Putamen (tissue), 1 donor: ENCODE measurements at regions not wholly inside any gene's neighbourhood (a gene's known extent, or its start where the extent isn't known, plus 50 kb on each side); places are given as distances from the start of the nearest gene placed in this dataset.

ENCODE experiments used
- DNase-seq: peaks from one replicate; pipeline ENCODE4 v3.0.0-alpha.2; 2016; ENCODE audit warnings: low spot score

GRCh38 chr22:34913826-34914225 is 152.1 kb upstream of the ISX start:
- DNase-seq: no peak

- no peak for DNase-seq
These were observed 151.1 kb upstream of the ISX start for GRCh38 chr22:34914846-34915245.

DNA sequence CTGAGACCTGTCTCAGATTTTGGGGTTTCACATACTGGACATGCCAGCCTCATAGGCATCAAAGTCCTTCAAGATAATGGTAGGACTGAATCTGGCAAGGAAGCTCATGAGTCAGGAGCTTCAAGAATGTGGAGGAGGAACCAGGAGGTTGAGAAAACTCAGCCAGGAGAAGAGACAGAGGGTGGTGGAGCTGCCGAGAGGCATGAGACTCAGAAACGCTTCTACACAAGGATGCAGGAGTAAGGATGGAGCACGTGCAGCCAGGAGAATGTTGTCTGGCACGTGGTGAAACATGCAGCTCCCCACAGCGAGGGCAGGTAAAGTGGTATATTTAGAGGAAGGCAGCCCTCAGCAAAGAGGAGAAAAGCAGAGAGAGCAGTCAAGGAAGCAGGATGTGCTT is 148.7 kb upstream of the ISX start:
- no peak for DNase-seq

DNA sequence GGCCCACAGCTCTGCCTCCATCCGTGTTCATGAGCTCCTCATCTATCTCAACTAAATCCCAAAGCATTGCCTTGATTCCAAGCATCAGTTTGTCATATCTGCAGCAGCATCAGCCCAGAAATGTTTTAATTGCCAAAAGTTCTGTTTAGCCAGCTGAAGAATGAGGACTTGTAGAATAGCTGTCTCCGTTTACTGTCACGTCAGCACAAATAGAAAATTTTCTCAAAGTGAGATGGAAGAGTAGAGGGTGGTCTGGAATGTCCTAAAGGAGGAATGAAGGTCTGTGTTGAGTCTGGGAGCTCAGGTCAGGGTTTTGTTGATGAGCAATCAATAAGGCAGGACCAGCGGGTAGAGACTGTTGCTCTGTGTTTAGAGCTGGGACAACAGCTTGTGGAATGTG is 134.9 kb upstream of the ISX start:
- no peak for DNase-seq

GRCh38 chr22:34934261-34934660 is 131.7 kb upstream of the ISX start:
- no peak for DNase-seq

- DNase-seq: no peak
These were observed 122.1 kb upstream of the ISX start for GRCh38 chr22:34943830-34944229.

- no peak for DNase-seq
These were observed 119.5 kb upstream of the ISX start for GRCh38 chr22:34946339-34946985.

- no peak for DNase-seq
These were observed 115.5 kb upstream of the ISX start for GRCh38 chr22:34950489-34950888.

GRCh38 chr22:34951212-34951611 is 114.7 kb upstream of the ISX start:
- no peak for DNase-seq

GRCh38 chr22:34960005-34960404 is 106.0 kb upstream of the ISX start:
- DNase-seq: no peak

GRCh38 chr22:34966980-34967565 is 98.9 kb upstream of the ISX start:
- DNase-seq: no peak

DNA sequence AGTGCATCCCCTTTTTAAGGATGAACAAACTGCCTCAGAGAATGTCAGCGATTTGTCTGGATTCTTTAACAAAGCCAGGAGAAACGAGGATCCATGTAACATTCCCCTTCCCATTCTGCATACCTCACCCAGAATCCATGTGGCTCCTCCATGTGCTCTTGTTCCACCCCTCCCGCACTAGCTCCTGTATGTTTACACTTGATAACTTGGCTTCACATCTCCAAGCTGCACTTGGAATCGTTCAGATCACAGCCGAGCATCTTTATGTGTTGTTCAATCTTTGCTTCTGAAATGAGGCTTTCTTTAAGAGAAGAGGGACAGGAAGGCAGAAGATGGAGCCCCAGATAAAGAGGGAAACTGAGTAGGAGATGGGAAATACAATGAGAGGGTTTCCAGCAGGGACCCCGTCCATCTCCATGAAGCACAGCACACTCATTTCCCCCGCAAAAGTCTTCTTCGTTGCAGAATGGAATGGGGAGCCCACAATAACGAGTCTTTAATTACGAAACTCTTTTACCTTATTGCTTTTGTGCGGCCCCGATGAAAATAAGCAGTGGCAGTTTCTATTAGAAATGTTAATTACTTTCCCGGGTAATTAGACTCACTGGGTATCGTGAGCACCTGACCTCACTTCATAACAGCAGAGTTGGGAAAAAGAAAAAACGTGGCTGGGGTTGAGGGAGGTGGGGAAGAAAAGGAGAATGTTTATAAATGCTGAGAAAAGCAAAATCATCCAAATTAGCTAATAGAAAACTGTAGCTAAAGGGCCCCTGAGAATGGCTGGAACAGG is 96.8 kb upstream of the ISX start:
- no peak for DNase-seq

GRCh38 chr22:34971456-34971855 is 94.5 kb upstream of the ISX start:
- no peak for DNase-seq

DNA sequence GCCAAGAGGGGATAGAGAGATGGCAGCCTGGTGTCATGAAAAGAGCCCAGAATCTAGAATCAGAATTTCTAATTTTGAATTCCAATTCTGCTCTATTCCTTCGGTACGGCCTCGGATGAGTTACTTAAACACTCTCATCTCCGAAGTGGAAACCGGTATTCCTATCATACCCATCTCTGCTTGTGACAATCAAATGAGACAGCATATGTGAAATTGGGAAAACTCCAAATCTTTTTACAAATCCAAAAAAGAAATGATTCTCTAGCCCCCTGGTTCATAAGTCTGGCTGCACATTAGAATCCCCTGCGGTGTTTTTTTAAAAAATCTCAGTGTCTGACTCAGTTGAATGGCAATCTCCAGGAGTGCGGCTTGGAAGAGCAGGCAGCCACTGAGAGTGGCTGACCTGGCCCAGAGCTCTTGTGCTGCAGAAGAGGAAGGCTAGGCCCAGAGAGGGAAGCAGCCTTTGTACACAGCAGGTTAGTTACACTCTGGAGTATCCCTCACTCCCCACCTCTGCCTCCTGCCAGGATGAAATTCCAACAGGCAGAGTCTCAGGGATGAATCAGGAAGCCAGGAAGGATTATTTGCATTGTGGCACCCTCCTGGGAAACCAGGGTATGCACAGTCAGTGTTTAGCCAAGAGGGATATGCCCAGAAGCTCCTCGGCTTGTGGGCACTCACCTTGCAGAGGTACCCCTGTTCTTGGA is 93.6 kb upstream of the ISX start:
- no peak for DNase-seq

DNA sequence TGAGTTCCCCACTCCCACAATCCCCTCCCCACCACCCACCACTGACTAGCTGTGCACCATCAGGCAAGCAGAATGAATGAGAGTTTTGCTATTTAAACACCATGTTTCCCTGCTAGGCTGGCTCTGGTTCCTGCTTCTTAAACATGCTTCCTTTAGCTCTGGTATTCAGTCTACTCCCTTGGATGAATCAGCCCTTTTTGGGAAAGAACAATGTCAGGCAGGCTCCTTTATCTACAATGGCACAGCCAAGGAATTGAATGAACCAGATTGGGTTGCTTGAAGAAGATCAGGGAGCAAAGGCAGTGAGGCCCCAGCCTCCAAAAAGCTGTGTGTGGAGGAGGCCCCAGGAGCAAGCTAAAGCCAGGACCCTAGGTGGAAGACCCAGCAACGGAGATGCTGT is 92.9 kb upstream of the ISX start:
- no peak for DNase-seq

GRCh38 chr22:34973926-34974325 is 92.0 kb upstream of the ISX start:
- DNase-seq: no peak

DNA sequence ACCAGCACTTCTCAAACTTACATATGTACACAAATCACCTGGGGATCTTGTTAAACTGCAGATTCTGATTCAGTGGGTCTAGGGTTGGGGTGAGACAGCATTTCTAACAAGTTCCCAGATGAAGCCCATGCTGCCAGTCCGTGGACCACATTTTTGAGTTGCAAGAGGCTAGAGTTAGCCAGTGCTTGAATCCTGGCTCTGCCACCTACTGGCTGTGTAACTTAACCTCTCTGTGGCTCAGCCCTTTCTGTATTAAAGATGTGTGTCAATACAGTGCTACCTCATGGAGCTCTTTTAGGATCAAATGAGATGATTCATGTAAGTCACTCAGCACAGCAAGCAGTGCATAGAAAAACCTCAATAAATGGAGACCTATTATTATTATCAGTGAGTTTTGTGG is 90.2 kb upstream of the ISX start:
- DNase-seq: no peak

DNA sequence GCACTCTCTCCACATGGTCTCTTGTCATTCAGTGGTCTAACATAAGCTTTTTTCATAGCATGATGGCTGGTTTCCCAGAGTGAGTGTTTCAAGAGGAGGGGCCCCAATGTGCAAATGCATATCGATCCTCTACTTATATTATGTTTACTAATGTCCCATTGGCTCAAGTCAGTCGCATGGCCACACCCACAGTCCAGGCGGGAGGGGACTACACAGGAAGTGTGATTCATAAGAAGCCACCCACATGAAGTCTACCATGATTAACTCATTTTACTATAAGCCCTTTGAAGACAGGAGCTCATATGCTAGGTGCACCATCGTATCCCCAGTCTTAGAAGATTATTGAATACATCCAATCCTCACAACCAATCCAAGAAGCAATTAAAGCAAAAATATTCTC is 89.5 kb upstream of the ISX start:
- DNase-seq: no peak

GRCh38 chr22:34976886-34977285 is 89.1 kb upstream of the ISX start:
- DNase-seq: no peak

DNA sequence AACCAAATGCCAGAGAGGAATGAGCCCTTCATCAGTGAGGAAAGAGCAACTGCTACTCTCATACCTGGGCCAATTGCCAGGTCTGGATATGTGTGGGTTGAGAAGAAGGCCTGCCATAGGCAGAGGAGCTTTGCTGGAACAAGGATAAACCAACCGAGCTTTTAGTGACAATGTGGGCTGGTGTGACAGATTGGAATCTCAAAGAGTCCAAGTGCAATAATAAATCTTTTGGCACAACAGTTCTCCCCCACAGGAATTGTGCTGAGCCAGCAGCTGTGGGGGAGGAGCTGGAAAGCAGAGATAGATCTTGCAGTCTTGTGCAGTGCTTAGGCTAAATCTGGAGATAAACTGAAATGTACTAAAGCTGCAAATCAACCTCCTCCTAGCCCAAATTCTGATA is 79.4 kb upstream of the ISX start:
- no peak for DNase-seq

- DNase-seq: no peak
These were observed 73.3 kb upstream of the ISX start for GRCh38 chr22:34992672-34993071.

DNA sequence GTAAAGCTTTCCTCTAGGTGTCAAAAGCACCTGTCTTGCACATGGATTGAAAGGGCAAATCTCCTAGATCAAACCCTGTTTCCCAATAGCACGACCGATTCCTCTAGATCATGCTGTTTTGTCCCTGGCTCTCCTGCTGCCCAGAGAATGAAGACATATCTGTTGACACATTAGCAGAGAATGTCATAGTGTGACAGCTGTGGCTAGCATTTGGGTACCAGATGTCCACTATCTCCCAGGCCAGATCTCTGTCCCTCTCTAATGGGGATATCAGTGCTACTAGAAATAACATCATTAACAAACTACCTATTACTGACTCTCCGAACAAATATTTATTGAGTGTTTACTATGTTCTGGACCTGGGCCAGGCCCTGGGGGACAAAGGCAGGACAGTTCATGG is 72.4 kb upstream of the ISX start:
- no peak for DNase-seq
